CD14-positive monocyte (primary cell): ENCODE measurements at regions not wholly inside any gene's neighbourhood (a gene's known extent, or its start where the extent isn't known, plus 50 kb on each side); places are given as distances from the start of the nearest gene placed in this dataset.

Source experiments
- DNase-seq, 3 donors: peaks; one replicate each; pipeline ENCODE4 v3.0.0-alpha.2; 2011 to 2022
- H2AFZ ChIP-seq: 2 replicates; pipeline ENCODE4 v1.6.0; 2012; ENCODE audit warnings: mild to moderate bottlenecking, low read depth, low read length, inconsistent platforms; ENCODE audit not compliant: insufficient read depth, poor library complexity, severe bottlenecking
- H3K27ac ChIP-seq, 2 donors: 1 replicate in 1 of 2; 2 replicates in 1 of 2; pipeline ENCODE4 v1.5.1; 2012 to 2013; ENCODE audit warnings: low read length in 2 of 2, control low read depth in 1 of 2, inconsistent platforms in 1 of 2, low read depth in 1 of 2, mild to moderate bottlenecking in 1 of 2
- H3K27me3 ChIP-seq, 2 donors: one replicate each; pipeline versions ENCODE4 v1.6.0 to v1.6.1; 2011 to 2013; ENCODE audit warnings: low read length in 2 of 2; ENCODE audit not compliant: control insufficient read depth in 2 of 2, insufficient read depth in 2 of 2
- H3K36me3 ChIP-seq, 2 donors: replicated peaks in 1 of 2; 1 replicate in 1 of 2; 2 replicates in 1 of 2; pipeline versions ENCODE4 v1.5.1 to v1.6.1; 2012 to 2013; ENCODE audit warnings: low read length in 2 of 2, control low read depth in 1 of 2, inconsistent platforms in 1 of 2, mild to moderate bottlenecking in 1 of 2; ENCODE audit not compliant: insufficient read depth in 2 of 2, control insufficient read depth in 1 of 2
- H3K4me1 ChIP-seq, 2 donors: 1 replicate in 1 of 2; 2 replicates in 1 of 2; pipeline versions ENCODE4 v1.5.1 to v1.6.1; 2012 to 2013; ENCODE audit warnings: low read length in 2 of 2, control low read depth in 1 of 2, inconsistent platforms in 1 of 2, mild to moderate bottlenecking in 1 of 2, moderate library complexity in 1 of 2; ENCODE audit not compliant: insufficient read depth in 2 of 2, control insufficient read depth in 1 of 2
- H3K4me2 ChIP-seq: replicated peaks from 2 replicates; pipeline ENCODE3; 2012; ENCODE audit warnings: low read length, moderate library complexity, mild to moderate bottlenecking; ENCODE audit not compliant: poor library complexity, severe bottlenecking; ENCODE audit errors: extremely low read depth
- H3K4me3 ChIP-seq, 3 experiments: fragments of 200-600 bp in 1 of 3; sonication (generic) in 1 of 3; replicated peaks in 1 of 3; 1 replicate in 2 of 3; 2 replicates in 1 of 3; pipeline ENCODE4 v1.5.1; 2011 to 2013; ENCODE audit warnings: low read length in 3 of 3, mild to moderate bottlenecking in 3 of 3, control low read depth in 2 of 3, low read depth in 2 of 3, inconsistent platforms in 1 of 3, moderate library complexity in 1 of 3
- H3K79me2 ChIP-seq: 2 replicates; pipeline ENCODE4 v1.6.0; 2012; ENCODE audit warnings: mild to moderate bottlenecking, control low read depth, inconsistent platforms, low read length, moderate library complexity; ENCODE audit not compliant: insufficient read depth
- H3K9ac ChIP-seq: 2 replicates; pipeline ENCODE4 v1.6.0; 2017; ENCODE audit warnings: low read length, mild to moderate bottlenecking; ENCODE audit not compliant: insufficient read depth, poor library complexity, severe bottlenecking
- H3K9me3 ChIP-seq, 2 donors: replicated peaks in 1 of 2; 1 replicate in 1 of 2; 2 replicates in 1 of 2; pipeline versions ENCODE4 v1.5.1 to v1.6.1; 2012 to 2013; ENCODE audit warnings: low read length in 2 of 2, control low read depth in 1 of 2; ENCODE audit not compliant: control insufficient read depth in 1 of 2, insufficient read depth in 1 of 2
- H4K20me1 ChIP-seq: 2 replicates; pipeline ENCODE4 v1.6.0; 2012; ENCODE audit warnings: mild to moderate bottlenecking, low read length, control low read depth, moderate library complexity; ENCODE audit not compliant: insufficient read depth
- H3K27ac Mint-ChIP-seq, 7 donors: one replicate each; pipeline ENCODE4 v1.8.0; 2020; ENCODE audit warnings: mild to moderate bottlenecking in 7 of 7, mixed read lengths in 7 of 7, moderate library complexity in 6 of 7, inconsistent platforms in 2 of 7
- H3K27me3 Mint-ChIP-seq, 3 donors: one replicate each; pipeline ENCODE4 v1.8.0; 2021 to 2022; ENCODE audit warnings: low read depth in 3 of 3, mild to moderate bottlenecking in 3 of 3, mixed read lengths in 3 of 3, moderate library complexity in 3 of 3, inconsistent platforms in 1 of 3
- H3K36me3 Mint-ChIP-seq, 2 donors: one replicate each; pipeline ENCODE4 v1.8.0; 2020; ENCODE audit warnings: mixed read lengths in 2 of 2, inconsistent platforms in 1 of 2, mild to moderate bottlenecking in 1 of 2
- H3K4me1 Mint-ChIP-seq: one replicate; pipeline ENCODE4 v1.8.0; 2020; ENCODE audit warnings: mild to moderate bottlenecking, mixed read lengths
- H3K4me3 Mint-ChIP-seq, 2 donors: one replicate each; pipeline ENCODE4 v1.8.0; 2020; ENCODE audit warnings: mild to moderate bottlenecking in 2 of 2, mixed read lengths in 2 of 2, moderate library complexity in 1 of 2
- H3K9me3 Mint-ChIP-seq, 7 donors: one replicate each; pipeline ENCODE4 v1.8.0; 2020 to 2022; ENCODE audit warnings: mixed read lengths in 7 of 7, mild to moderate bottlenecking in 6 of 7, moderate library complexity in 6 of 7, inconsistent platforms in 2 of 7
- CTCF ChIP-seq: fragments of 200-600 bp; IDR thresholded peaks from one replicate; pipeline ENCODE4 v1.8.0; 2022; ENCODE audit warnings: antibody characterized with exemption, mild to moderate bottlenecking
- WGBS: methylation state at CpG from one replicate; pipeline ENCODE4 v1.1.5; 2013; ENCODE audit warnings: missing lambda C conversion rate; ENCODE audit not compliant: insufficient coverage; 5-methylcytosine and 5-hydroxymethylcytosine counted together
- intact Hi-C, 2 donors: fragments of 100-400 bp; cut with micrococcal nuclease; formaldehyde crosslinking; loops; one replicate each; pipeline versions ENCODE4 v1.15.0 to v1.15.1; 2023

- no peak overlapping the region for H3K9ac ChIP-seq
- Mint-ChIP-seq H3K27me3 (no peaks in the 10 kb centered on the region), H3K36me3 (no peaks in the 10 kb centered on the region), H3K9me3 (peaks cover 5 to 22% (median 9%) of the 10 kb centered on the region in 7 donors), H3K4me1 (no peaks in the 10 kb centered on the region), H3K4me3 (no peak overlapping the region), H3K27ac (no peak overlapping the region)
- no peaks in the 10 kb centered on the region for H3K27me3 ChIP-seq
- H3K4me1 ChIP-seq = no peaks in the 10 kb centered on the region
- no peaks in the 10 kb centered on the region for H3K79me2 ChIP-seq
- no CpG with 5 or more reads among the region's 6 CpGs for WGBS
- peaks cover 0 to 19% of the 10 kb centered on the region in 2 donors for H3K9me3 ChIP-seq
- no peaks in the 10 kb centered on the region for H3K36me3 ChIP-seq
- no peak overlapping the region for H3K4me3 ChIP-seq
- no peak for TF ChIP-seq CTCF
- H3K4me2 ChIP-seq = no peak overlapping the region
- intact Hi-C loops = no loop called here
- no peak overlapping the region for H3K27ac ChIP-seq
- H4K20me1 ChIP-seq = no peaks in the 10 kb centered on the region
- no peak for DNase-seq
- no peak overlapping the region for H2AFZ ChIP-seq
Observed at GRCh38 chr15:45919806-45920205, 285.0 kb downstream of the SQOR start.

GRCh38 chr15:45921376-45921775 lies 286.5 kb downstream of the SQOR start:
- Histone ChIP-seq H3K9ac (no peak overlapping the region), H3K4me2 (no peak overlapping the region), H3K36me3 (no peaks in the 10 kb centered on the region), H3K27me3 (no peaks in the 10 kb centered on the region), H4K20me1 (no peaks in the 10 kb centered on the region), H3K27ac (no peak overlapping the region), H3K9me3 (peaks cover 0 to 19% of the 10 kb centered on the region in 2 donors), H3K4me1 (no peaks in the 10 kb centered on the region), H2AFZ (no peak overlapping the region), H3K4me3 (no peak overlapping the region), H3K79me2 (no peaks in the 10 kb centered on the region)
- 29% methylated on average over 2 of the region's 4 CpGs for WGBS
- no peak overlapping the region for H3K27ac Mint-ChIP-seq
- no peak for DNase-seq
- peaks cover 5 to 22% (median 10%) of the 10 kb centered on the region in 7 donors for H3K9me3 Mint-ChIP-seq
- no peaks in the 10 kb centered on the region for H3K4me1 Mint-ChIP-seq
- H3K4me3 Mint-ChIP-seq = no peak overlapping the region
- TF ChIP-seq CTCF = no peak
- no peaks in the 10 kb centered on the region for H3K27me3 Mint-ChIP-seq
- no peaks in the 10 kb centered on the region for H3K36me3 Mint-ChIP-seq
- intact Hi-C loops = no loop called here
